Right forelimb (tissue), 1 donor: ENCODE measurements at regions not wholly inside any gene's neighbourhood (a gene's known extent, or its start where the extent isn't known, plus 50 kb on each side); places are given as distances from the start of the nearest gene placed in this dataset.
A peak's percentile ranks its signal among the peaks of the same experiment; 100 is the strongest.
"Not testable (repeated sequence)": the region's sequence is repeated elsewhere in the genome, so short reads cannot be mapped to it uniquely, and the experiment has no call there.

Experiments used
- DNase-seq: peaks from one replicate; pipeline ENCODE4 v3.0.0-alpha.2; 2018

GRCh38 chr3:127438371-127438770 is 150.5 kb upstream of the PRR20G start:
- no peak for DNase-seq

- DNase-seq, result not testable (repeated sequence)
Observed at GRCh38 chr3:127435299-127435698, 147.5 kb upstream of the PRR20G start.

DNA sequence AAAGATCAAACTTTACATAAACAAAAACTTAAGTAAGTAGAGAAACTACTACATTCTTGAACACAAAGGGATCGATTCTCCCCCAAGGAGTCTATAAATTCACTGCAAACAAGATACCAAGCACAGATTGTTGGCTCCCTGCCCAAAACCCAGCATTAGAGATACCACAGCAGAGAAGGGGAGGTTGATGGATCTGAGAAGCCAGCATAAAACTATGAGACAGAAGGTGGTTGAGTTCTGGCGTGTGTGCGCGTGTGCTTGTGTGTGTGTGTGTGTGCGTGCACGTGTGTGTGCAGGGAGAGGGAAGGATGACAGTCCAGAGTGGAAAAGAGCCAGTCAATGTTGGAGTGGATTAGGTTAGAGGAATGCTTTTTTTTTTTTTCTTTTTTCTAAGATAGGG is 143.2 kb upstream of the PRR20G start:
- DNase-seq, result no peak

DNA sequence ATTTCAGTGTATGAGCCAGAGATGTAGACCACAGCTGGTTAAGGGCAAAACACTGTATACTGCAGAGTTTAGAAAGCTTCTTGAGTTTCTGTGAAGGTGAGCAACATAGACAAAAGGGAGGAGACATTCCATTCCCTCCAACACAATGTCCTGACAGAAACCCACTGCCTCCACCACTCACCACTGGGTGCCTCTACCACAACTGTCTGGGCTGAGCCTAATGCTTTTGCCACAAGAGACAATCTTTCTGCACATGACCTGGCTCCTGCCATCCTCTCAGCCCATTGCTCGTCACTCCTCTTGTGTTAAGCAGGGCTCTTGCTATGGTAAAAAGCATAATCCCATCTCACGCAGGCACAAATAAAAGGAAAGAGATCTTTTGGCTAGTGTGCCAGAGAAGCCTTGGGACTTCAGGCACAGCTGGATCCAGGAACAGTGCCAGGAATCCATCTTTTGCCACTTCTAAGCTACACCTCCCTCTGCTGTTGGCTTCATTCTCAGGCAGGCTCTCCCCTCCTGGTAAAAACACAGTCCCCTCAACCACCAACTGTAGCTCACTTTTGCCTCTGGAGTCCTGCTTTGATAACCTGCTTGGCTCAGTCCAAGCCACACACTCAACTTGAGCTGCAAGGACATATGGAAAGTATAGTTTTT is 140.6 kb upstream of the PRR20G start:
- DNase-seq, result peak; percentile 31

GRCh38 chr3:127427666-127428065 is 139.8 kb upstream of the PRR20G start:
- peak; percentile 29 for DNase-seq

- peak; percentile 31 for DNase-seq
Observed at GRCh38 chr3:127427156-127427555, 139.3 kb upstream of the PRR20G start.

GRCh38 chr3:127426444-127427153 is 138.8 kb upstream of the PRR20G start:
- peak; percentile 69 for DNase-seq

- no peak for DNase-seq
Observed at GRCh38 chr3:127425505-127426443, 137.9 kb upstream of the PRR20G start.

GRCh38 chr3:127424766-127425504 is 137.1 kb upstream of the PRR20G start:
- DNase-seq, result no peak

DNA sequence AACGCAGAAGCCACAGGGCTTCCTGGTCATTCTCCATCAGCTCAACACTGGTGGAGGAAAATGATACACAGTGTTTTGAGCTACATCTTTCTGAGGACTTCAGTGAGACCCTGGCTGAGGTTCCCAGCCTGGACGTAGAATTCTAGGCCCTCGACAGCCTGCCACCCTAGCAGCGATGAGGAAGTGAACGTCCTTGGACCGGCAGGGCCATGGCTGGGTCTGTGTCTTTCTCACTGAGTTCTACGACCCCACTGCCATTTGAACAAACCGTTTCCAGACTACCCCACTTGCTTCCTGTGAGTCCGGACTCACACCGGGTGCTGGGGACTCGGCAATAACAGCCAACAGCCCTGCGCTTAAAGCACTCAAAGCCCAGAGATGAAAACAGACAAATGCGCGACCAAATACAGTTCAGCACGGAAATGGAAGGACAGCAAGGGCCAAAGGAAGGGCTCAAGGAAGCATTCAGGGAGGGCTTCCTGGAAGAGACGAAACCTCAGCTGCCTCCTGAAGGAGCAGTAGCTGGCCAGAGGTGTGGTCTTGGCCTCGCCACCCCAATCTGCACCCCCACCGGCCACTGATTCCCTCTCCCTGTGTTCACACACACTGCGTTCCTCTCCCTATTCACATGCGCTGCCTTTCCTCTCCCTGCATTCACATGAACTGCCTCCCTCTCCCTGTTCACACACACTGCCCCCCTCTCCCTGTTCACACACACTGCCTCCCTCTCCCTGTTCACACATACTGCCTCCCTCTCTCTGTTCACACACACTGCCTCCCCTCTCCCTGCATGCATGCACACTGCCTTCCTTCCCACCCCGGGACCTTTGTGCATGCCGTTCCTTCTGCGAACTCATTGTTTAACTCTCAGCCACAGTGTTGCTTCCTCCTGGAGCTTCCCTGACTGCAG is 136.3 kb upstream of the PRR20G start:
- DNase-seq, result no peak

DNA sequence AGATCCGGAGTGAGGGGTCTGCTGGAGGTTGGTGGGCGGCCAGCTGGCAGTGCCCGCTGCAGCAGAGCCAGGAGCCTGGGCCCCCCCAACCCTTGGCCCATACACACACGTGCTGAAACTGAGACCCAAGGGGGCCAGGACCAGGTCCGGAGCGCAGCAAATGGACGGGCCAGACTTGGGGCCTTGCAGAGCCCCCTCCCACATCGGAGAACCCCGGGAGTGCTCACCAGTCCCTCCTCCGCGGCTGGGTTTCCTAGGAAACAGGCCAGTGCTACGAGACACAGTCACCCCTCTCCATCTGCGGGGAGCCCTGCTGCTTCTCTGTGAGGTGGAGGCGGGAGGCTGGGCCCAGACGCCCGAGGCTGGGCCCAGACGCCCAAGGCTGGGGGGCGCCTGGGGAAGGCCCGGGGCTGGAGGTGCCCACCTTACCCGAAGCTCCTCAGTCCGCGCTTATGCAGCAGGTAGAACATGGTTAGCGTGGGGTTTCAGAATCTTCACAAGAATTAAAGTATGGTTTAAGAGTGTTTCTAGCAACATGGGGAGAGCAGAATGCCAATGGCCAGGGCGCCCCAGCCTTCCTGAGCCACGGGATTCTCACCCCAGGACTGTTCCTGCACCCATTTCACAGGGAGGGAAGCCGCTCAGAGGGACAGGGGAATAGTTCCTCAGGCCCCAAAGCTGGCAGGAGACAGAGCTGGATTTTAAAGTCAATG is 135.0 kb upstream of the PRR20G start:
- no peak for DNase-seq

DNA sequence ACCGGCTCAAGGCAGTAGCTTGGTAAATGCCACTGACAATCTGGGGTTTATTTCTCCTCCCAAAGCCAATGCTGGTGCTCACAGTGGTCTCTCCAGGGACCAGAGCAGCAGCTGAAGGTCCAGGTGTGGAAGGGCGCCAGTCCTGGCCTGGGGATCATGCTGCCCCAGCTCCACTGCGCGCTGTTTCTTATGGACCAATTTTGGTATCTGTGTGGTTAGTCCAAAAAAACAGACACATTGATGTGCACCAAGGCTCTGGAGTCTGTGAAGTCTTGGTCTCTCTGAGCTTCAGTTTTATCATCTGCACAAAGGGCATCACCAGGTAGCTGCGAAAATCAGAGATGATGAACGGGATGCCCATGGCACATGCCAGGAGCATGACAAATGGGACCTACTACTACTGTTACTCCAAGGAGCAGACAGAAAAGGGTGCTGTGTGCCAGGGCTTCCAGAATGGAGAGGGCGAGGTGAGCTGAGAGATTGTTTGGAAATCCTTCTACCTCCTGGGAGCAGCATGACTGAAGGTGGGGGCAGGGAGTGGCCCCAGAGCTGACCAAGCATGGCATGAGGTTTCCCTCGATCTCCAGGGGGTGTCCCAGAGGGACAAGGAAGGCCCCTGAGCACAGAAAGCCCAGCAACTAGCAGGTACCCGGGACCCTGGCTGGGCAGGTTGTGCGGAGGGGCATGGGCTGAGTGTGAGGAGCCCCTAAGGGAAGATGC is 134.3 kb upstream of the PRR20G start:
- no peak for DNase-seq

GRCh38 chr3:127420829-127421228 is 133.0 kb upstream of the PRR20G start:
- DNase-seq, result no peak

GRCh38 chr3:127419641-127420553 is 132.1 kb upstream of the PRR20G start:
- no peak for DNase-seq

GRCh38 chr3:127419182-127419581 is 131.3 kb upstream of the PRR20G start:
- DNase-seq, result no peak

- no peak for DNase-seq
Observed at GRCh38 chr3:127418560-127419147, 130.8 kb upstream of the PRR20G start.

DNA sequence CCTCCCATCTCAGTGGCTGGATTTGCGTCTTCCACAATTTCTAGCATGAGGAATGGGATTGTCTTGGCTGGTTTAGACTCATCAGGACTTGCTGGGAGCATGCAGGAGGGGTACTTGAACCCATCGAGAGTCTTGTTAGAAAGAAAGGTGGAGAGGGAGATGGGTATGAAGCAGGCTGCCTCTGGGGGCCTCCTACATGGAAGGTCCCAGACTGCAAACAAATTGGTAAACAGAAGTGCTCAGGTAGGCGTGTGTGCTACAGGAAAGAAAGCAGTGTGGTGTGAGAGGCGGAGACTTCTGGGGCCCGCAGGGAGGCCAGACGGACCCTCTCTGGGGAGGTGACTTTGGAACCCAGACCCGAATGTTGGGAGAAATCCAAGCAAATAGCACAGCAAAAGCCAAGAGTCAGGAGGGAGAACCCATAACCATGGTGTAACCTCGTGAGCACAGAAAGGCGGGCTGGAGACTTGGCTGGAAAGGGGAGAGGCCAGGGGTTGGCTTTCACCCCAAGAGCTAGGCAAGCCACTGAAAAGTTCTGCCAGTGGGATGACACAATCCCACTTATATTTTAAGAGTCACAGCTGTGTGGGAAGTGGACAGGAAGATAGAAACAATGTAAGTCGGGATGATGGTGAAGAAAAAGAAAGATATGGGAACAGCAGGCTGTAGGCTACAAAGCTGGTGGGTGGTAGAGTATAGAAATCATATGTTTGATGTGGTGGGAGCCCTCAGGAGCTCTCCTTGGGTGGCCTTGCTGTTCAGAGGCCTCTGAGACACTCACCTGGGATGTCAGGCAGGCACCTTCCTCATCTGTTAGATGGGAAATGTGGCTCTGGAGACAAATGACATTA is 130.1 kb upstream of the PRR20G start:
- no peak for DNase-seq

- no peak for DNase-seq
Observed at GRCh38 chr3:127413871-127414270, 126.0 kb upstream of the PRR20G start.
